GM21717 (cell line): ENCODE measurements at regions not wholly inside any gene's neighbourhood (a gene's known extent, or its start where the extent isn't known, plus 50 kb on each side); places are given as distances from the start of the nearest gene placed in this dataset.

Experiments used
- ATAC-seq: cut with Tn5 transposase; IDR thresholded peaks from one replicate; pipeline ENCODE4 v1.9.1; 2021; ENCODE audit warnings: mild to moderate bottlenecking, moderate library complexity; ENCODE audit not compliant: unreplicated experiment

DNA sequence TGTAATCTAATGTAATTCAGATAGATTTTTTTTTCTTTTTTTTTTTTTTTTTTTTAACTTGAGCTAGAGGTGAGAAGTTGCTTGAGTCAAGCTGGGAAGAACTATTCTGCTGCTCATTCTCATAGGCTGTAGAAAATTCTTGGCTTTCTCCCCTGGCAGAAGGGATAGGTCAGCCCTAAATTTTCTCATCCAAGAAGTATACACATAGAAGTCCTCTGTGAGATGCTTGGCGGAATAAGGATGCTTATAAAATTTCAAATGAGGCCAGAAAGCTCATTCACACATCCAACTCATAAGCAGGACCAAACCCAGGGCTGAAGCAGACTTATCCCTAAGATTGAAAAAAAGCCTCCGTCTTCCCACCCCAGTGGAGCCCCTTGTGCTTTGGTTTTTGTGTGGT lies 572.5 kb downstream of the SQOR start:
- ATAC-seq, result no peak

DNA sequence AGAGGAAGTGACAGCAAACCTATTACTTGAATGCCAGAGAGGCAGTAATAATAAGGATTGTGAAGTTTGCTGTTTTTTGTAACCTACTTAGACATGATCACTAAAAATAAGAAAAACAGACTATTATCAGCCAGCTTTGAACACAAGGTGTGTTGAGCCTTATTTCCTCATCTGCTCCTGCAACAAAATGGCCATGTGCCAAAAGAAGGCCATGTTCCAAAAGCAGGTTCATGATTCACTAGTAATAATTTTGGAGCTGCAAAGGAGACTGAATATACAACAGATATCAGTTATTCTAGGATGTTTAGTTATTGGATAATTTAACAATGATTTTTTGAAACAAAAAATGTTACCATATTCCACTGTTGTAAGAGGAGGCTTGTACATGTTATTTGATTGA lies 578.7 kb downstream of the SQOR start:
- no peak for ATAC-seq

DNA sequence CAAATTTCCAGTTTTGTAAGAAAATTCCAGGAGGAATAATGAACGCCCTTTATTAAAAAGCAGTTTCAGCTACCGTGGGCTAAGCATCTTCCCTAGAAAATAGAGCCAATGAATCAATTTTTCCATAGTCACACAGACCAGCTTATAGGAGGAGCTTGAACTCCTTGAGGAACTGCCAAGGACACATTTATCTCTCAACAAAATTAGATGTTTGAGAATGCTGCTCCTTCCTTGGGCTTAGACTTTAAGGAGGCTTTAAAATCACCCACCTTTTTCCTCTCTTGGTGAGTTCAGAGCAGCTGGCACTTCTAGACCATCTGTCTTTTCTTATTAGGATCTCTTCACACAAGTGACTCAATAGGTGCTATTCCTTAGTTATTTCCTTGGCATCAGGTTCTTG lies 588.0 kb downstream of the SQOR start:
- no peak for ATAC-seq

DNA sequence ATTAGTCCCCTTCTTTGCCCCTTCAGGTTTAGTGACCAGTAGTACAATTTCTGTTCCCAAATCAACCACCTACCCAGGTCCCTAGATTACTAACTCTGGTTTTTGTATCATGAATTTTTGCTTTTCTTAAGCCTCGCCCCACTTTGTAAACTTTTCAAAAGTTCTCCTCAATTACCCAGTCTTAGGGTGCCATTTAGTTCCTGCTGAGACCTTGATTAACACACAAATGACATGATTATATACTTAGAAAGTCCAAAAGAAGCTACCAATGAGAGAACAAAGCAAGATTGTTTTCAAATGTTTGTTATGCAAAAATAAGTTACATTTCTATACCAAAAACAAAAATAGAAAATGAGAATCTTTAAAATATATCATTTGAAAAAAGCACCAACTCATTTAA lies 594.4 kb downstream of the SQOR start:
- no peak for ATAC-seq

DNA sequence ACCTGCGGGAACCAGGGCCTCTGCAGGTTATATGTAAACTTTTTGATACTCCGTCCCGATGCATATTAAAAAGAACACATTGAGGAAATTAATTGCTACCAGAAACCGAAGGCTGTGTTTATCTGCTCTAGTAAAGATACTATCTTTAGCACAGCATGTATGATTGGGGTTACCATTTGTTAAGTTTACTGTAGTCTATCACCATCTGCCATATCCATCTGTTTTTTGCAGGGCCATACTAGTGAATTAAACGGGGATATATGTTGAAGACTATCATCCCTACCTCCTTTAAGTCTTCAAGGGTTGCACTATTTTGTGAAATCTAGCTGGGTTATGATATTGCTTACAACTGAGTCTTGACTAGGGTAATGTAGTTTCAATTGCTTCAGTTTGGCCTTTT lies 597.0 kb downstream of the SQOR start:
- no peak for ATAC-seq

DNA sequence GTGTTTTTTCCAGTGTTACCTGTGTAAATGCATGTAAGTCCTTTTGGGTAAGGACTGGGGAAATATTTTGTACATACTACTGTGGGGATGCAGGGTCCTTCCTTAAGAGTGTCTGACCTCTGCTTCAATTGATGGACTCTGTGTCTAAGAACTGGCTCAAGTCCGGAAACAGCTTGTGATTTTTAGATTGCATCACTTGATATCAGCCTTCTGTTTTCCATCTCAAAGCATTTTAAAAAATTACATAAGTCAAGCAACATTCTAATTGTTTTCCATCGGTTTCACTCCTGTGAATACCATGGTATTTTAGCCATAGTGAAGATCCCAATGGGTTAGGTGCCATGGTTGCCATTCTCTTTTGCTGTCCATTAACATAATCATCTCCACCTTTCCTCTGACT lies 597.6 kb downstream of the SQOR start:
- no peak for ATAC-seq

DNA sequence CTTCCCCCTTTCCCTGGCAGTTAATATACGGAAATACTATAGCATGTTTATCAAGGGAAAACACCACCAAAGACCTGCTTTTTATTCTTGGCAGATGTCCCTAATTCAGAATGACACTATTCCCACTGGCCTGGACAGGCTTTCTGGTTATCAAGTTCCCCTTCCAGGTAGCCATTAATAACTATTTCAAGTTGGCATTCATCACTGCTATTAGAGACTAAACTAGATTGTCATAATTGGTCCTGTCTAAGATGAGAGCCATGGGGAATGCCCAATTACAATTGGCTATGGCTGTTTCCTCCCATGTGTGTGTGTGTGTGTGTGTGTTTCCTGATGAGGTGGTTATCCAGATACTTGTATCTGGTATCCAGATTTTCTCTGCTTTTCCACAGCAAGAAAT lies 608.1 kb downstream of the SQOR start:
- ATAC-seq, result no peak

DNA sequence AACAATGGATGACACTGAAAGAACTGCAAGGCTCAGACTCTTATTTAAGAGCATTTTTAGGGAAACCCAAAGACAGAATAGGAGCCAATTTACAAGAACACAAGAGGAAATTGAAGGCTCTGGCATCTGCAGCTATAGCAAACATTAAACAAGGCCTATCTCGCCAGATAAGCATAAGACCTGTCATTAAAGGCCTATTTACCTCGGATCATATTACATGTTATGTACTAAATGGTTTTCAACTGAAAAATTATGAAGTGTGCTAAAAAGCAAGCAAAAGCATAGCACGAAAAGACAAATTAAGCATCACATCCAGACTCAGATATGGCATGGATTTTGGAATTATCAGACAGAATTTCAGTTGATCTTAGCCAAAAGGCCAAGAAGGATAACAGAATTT lies 617.1 kb downstream of the SQOR start:
- no peak for ATAC-seq

DNA sequence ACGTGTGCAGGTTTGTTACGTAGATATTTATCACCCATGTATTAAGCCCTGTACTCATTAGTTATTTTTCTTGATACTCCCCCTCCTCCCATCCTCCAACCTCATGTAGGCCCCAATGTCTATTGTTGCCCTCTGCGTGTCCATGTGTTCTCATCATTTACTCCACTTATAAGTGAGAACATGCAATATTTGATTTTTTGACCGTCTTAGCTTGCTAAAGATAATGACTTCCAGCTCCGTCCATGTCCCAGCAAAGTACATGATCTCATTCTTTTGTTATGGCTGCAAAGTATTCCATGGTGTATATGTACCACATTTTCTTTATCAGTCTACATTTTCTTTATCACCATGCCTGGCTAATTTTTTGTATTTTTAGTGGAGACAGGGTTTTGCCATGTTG lies 623.2 kb downstream of the SQOR start:
- no peak for ATAC-seq

DNA sequence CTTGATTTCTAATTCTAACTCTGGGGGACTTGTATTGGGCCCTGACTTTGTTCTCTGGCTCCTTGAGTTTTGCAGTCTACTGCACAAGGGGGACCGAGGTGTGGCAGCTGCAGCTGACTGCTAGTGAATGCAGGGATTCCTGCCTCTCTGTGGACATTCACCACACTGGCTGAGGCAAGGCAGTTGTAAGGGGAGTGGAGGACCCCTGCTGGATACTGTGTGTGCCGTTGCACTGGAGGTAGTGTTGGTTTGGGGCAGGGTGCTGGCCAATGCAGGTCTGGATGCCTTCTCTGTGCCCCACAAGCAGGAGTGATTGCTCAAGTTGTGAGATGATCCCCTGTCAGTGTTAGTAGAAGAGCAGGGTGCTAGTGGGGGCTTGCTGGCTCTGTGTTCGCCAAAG lies 626.1 kb downstream of the SQOR start:
- no peak for ATAC-seq

DNA sequence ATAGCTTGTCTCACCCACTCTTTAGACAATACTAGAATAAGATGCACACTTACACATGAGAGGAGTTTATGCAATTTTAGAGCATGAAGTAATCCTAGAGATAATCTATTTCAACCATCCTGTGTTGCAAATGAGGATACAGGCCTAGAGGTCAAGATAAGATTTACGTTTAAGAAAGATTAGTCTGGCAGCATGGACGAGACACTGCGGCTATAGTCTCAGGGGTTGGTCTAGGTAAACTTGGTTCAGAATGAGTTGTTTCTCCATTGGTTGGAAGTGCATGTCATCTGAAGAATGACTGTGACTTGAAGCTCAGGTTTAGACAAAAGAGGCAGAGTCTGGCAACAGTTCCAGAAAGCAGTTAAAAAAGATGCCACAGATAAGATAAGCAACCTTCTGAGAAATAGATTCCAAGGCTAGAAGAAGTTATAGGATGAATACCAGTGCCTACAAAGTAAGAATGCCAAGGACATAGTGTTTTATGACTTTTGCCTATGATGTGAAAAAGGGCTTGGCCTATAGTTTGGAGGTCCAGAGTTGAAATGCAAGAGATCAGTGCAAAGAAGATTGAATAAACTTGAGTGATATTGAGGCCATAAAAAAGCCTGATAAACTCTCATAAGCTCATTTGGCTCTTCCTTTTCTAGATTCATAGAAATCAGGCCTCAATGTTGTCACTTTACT lies 631.0 kb downstream of the SQOR start:
- ATAC-seq, result no peak

DNA sequence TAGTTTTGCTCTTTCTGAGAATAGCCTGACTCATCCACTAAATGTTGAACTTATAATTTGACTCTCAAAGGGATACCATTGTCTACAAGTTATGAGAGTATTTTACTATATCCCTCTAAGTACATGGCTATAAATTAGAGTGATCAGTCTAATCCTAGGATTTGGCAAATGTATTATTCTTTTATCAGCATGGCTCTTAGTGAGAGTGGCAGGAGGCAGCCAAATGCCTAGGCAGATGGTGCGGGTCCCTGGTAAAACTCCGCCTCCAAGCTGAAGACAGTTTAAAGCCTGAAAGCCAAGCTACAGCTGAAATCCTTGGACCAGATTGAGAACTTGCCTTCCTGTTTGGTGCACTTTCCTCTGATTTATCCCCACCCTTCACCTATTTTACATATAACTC lies 631.8 kb downstream of the SQOR start:
- no peak for ATAC-seq

DNA sequence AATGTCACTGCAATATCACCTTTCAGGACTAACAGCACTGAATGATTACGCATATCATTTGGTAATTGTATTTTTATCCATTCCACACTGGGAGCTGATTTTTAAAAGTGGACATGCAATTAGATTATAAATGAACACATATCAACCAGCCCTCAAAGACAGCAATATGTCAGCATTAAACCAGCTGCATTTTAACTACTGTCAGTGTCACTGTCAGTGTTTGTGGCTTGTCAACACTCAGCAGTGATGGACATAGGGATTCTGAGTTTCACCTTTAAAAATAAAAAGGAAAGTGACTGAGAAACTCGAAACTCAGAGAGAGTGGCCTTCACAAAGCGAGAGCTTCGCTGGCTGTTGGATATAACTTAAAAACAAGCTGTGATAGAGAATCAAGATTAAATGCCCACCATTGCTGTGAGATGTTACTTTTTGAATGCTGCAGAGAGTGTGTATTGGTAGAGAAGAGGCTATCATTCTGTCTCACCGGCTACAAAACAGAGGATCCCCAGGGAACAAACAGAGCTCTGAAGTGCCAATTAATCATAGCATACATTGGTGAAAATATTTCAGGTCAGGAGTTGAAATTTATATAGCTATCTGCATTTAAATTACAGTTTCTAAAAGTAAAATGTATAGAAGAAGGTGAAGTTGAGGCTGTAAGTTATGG lies 635.8 kb downstream of the SQOR start:
- ATAC-seq, result no peak

DNA sequence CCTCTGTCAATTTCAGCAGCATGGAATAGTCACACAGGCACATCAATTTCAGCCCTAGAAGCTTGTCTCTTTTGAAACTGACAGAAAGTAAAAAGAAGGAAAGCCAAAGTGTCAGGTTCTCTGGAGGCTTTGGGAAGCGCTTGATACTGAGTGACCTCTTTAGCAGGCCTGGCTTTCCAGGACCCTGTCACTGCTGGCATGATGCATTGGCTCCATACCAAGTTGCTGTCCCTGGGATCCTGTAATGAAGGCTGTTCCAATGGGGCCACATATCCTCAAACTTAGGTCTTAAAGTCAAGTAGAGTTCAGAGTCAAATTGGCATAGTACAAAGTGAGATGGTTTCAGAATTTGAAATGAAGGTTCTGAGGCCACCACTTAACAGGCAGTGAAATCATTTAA lies 640.9 kb downstream of the SQOR start:
- no peak for ATAC-seq

DNA sequence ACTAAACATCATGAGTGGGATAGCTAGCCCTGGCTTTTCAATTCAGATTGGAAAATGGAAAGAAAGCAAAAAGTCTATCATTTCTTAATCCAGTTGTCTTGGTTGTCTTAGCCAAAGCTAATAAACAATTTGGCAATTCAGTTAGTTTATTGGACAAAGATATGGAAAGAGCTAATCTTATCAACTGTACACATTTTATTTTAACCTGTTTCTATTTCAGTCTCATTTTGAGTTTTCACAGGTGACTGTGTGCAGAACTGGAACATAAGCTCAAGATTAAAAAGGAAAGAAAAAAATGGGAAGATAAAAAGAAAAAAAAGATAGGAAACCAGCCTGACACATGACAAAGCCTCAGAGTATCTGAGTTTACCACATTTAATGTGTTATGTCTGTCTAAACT lies 642.6 kb downstream of the SQOR start:
- no peak for ATAC-seq

DNA sequence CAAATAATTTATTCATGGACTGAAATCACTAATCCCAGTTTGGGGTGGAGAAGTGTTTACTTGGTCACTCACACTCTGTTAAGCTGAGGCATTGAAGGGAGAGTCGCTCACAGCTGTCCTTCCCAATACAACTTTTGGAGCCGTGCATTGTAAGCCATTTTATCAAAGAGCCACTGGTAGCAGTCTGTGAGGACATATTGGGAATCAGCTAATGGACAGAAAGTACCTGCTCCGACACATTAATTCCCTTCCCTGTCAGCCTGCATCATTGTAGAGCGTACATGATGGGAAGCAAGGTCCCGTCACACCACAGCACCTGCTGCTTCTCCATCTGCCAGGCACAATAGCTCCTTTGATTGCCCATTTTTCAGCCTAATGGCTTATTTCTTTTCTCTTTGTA lies 643.2 kb downstream of the SQOR start:
- no peak for ATAC-seq

DNA sequence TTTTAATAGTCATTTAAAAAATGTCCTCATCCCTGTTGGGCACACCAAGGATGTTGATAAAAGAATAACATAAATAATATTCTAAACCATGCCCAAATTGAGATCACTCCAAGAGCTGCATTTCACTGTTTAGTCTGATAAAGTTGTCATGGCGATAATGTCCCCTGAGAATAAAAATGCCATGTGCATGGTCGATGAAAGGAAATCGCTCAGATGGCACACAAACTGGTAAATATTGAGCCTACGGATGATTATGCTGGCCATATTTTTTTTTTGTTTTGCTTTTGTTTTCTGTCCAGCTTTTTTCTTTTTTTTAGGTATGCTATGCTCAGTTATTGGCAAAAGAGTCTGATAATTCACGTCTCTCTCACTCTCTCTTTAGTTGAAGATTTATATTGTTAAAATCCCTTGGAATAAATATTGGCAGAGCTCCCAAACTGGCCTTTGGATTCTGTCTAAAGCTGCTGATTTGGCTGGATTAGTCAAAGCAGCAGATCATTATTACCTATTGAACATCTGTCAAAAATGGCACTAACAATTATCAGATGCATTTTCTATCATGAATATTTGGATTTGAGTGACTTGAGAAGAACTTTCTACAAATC lies 643.8 kb downstream of the SQOR start:
- no peak for ATAC-seq

DNA sequence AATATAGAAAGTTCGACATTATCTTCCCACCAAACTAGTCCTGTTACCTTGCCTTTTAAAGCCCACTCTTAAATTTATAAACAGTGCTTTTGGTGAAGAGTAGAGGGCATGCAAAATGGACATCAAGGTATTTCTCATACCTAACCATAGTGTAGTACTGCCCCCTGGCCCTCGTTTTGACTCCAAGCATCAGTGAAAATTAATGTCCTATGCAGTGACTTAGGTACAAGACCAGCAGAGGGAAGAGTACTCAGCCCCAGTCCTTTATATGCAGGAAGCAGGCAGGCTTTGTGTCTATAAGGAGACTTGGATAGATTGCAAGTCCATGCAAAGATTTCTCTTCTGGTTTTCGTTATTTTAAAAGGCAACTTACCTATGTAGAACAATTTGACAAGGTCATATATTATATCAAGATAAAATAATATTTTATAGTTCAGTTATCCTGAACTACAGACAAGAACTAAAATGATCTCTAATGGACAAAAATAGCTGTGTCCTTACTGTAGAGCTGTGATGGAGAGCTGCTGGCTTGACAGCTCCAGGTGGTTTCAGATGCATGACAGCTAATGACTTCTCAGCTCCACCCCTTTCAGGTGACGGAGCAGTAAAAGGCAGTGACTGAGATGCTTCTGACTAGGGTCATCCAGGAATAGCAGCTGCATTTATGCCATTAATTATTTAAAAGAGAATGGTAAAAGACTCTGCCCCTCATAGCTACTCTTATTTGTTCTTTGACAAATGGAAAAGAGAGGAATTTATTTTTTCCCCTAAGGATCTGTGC lies 646.1 kb downstream of the SQOR start:
- ATAC-seq, result no peak

DNA sequence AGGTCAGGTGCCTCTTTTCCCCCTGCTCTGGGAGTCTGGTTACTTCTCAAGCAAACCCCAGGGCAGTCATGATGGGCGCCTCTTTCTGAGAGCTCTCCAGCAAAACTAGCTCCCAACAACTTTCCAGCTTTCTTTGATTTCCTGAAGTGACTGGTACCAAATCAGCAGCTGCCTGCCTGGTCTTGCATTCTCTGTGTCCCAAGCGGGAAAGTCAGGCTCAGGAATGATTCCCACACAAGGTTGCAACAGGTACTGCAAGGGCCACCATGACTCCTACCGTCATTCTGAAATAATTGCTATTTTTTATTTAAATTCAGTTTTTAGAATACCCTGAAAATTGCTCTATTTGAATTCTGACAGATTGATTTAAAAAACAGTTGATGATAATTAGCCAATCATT lies 658.7 kb downstream of the SQOR start:
- ATAC-seq, result no peak

DNA sequence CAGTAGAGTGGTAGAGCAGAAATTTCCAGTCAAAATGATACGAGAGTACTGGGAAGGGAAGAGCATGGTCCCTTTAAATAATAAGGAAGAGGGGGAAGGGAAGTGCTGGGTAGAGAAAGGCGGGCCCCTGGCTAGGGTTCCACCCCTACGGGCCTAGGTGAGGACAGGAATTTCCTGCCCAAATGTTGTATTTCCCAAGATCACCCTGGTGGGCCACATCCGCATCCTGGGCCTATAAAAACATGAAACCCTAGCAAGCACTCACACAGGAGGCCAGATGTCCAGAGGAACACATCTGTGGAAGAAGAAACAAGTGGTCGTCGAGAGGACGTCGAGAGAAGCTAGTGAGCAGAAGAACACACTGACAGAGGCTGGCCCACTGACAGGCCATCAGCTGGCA lies 661.2 kb downstream of the SQOR start:
- no peak for ATAC-seq

DNA sequence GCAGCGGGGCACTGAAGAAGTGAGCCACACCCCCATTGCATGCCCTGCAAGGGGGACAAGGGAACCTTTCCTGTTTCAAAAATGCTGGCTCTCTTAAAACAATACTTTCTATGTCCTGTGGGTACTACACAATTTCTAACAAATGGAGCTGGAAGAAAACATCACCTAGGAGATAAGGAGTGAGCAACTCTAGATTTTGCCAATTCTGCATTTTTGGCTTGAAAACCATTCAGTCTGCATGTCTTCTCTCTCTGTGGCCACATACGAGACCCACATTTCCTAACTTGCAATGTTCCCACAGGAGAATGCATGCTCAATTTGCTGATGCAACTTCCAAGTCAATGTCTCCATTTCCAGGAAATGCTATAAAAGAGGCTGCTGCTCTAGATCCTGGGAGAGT lies 662.0 kb downstream of the SQOR start:
- ATAC-seq, result no peak

DNA sequence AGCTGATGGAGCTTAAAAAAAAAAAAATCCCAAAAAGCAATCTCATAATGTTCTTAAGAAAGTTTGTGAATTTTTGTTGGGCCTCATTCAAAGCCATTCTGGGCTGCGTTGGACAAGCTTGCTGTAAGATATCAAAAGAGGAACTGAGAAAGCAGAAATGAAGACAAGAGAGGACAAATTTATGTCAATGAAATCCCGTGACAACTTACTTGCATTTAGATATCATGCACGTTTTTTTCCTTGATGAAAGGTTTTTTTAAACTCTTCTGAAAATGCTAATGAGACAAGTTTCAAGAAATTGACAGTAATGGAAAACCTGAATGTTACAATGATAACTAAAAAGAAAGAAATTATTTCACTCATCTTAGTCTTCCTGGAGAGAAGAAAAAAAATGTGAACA lies 662.9 kb downstream of the SQOR start:
- peak; percentile 75 for ATAC-seq
